ENCODE measurements at regions not wholly inside any gene's neighbourhood (a gene's known extent, or its start where the extent isn't known, plus 50 kb on each side); places are given as distances from the start of the nearest gene placed in this dataset.
"Not testable (repeated sequence)": the region's sequence is repeated elsewhere in the genome, so short reads cannot be mapped to it uniquely, and the experiment has no call there.

GRCh38 chr5:19210886-19211285 is 777.1 kb downstream of the CDH18 start:
- ATAC-seq (ENCODE audit: low FRiP score) (no peak), DNase-seq (ENCODE audit: low spot score) (no peak)
- TF ChIP-seq CTCF (IDR thresholded peaks at IDR 0.05) = no peak

GRCh38 chr5:19229179-19229835 is 758.7 kb downstream of the CDH18 start:
- no peak for DNase-seq (ENCODE audit: low spot score)
- ATAC-seq (ENCODE audit: low FRiP score) = no peak
- TF ChIP-seq CTCF (IDR thresholded peaks at IDR 0.05) = no peak

DNA sequence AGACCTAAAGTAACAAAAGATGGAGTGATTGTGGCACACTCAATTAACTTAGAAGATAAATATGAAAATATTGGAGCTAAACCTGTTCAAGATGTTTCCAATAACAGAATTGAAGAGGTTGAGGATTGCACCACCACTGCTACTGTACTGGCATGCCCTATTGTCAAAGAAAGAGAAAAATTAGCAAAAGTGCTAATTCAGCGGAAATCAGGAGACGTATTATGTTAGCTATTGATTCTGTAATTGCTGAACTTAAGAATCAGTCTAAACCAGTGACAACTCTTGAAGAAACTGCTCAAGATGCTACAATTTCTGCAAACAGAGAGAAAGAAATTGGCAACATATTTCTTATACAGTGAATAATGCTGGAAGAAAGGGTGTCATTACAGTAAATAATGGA is 754.4 kb downstream of the CDH18 start:
- no peak for TF ChIP-seq CTCF (IDR thresholded peaks at IDR 0.05)
- DNase-seq (ENCODE audit: low spot score) = no peak
- no peak for ATAC-seq (ENCODE audit: low FRiP score)

GRCh38 chr5:19235101-19235584 is 752.9 kb downstream of the CDH18 start:
- no peak for DNase-seq (ENCODE audit: low spot score)
- no peak for TF ChIP-seq CTCF (IDR thresholded peaks at IDR 0.05)
- ATAC-seq (ENCODE audit: low FRiP score) = no peak

- no peak for ATAC-seq (ENCODE audit: low FRiP score)
- DNase-seq (ENCODE audit: low spot score) = no peak
- no peak for TF ChIP-seq CTCF (IDR thresholded peaks at IDR 0.05)
Observed at GRCh38 chr5:19240170-19240569, 747.8 kb downstream of the CDH18 start.

DNA sequence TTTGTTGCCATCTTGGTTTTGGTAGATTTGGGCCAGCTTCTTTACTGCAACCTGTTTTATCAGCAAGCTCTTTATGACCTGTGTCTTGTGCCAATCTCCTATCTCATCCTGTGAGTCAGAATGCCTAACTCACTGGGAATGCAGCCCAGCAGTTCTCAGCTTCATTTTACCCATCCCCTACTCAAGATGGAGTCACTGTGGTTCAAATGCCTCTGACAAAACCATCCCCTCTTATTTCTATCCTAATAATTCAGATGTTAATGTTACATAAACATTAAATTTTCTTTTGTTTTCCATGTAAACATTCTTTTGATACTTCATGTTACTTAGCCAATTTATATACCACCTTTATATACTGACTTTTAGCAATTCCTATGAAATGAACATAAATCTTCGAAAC is 746.3 kb downstream of the CDH18 start:
- ATAC-seq (ENCODE audit: low FRiP score) (no peak), DNase-seq (ENCODE audit: low spot score) (no peak)
- no peak for TF ChIP-seq CTCF (IDR thresholded peaks at IDR 0.05)

- not testable (repeated sequence) for ATAC-seq (ENCODE audit: low FRiP score)
Observed at GRCh38 chr5:19246191-19246590, 741.8 kb downstream of the CDH18 start.

More at GRCh38 chr5:19246191-19246590, 741.8 kb downstream of the CDH18 start:
- not testable (repeated sequence) for DNase-seq (ENCODE audit: low spot score)

Measured in omental fat pad (tissue), 3 donors.